HepG2 (cell line): ENCODE measurements at regions not wholly inside any gene's neighbourhood (a gene's known extent, or its start where the extent isn't known, plus 50 kb on each side); places are given as distances from the start of the nearest gene placed in this dataset.

ENCODE experiments used
- ATAC-seq: fragments of 200-7000 bp; cut with Tn5 transposase; 3 replicates; pipeline ENCODE4 v1.9.1; 2020; ENCODE audit warnings: mild to moderate bottlenecking, moderate library complexity
- BruUV-seq: library from RNA; stranded (reverse); fragments of 400-500 nt; replicated peaks from 2 replicates; lab custom pipeline; 2021; lab: Mats Ljungman, UMichigan
- CTCF ChIA-PET: fragments of 300-600 bp; formaldehyde crosslinking; extraction: SDS; loops from one replicate; lab custom pipeline; 2021; ENCODE audit warnings: low total read pairs, inconsistent platforms, low intra/inter-chr PET ratio; lab: Yijun Ruan, JAX
- POLR2A ChIA-PET: fragments of 350-600 bp; sonication (Branson Sonifier 250); formaldehyde crosslinking; loops from one replicate; lab custom pipeline; 2020; ENCODE audit warnings: antibody characterized with exemption, inconsistent platforms; lab: Yijun Ruan, JAX
- DNase-seq: peaks from one replicate; pipeline ENCODE4 v3.0.0-alpha.2; 2015; ENCODE audit warnings: low spot score
- FAIRE-seq: peaks from 3 replicates; lab custom pipeline; 2011; peaks lifted over from hg19 to GRCh38; lab: Jason Lieb, UNC
- H2AFZ ChIP-seq: one replicate; pipeline ENCODE4 v1.6.1; 2011; ENCODE audit warnings: low read length, inconsistent platforms
- H3K27ac ChIP-seq: fragments of 300-600 bp; 3 replicates; pipeline ENCODE4 v1.8.0; 2011; ENCODE audit warnings: mixed run types, mild to moderate bottlenecking, mixed read lengths, low read length, inconsistent platforms; ENCODE audit not compliant: insufficient read depth; ENCODE audit errors: extremely low read length
- H3K27me3 ChIP-seq, 2 experiments: fragments of 200-600 bp in 1 of 2; 2 replicates in 1 of 2; 3 replicates in 1 of 2; pipeline versions ENCODE4 v1.6.0 to v1.8.0; 2011; ENCODE audit warnings: low read length in 2 of 2, mild to moderate bottlenecking in 2 of 2, moderate library complexity in 2 of 2, inconsistent platforms in 1 of 2; ENCODE audit not compliant: insufficient read depth in 2 of 2, control insufficient read depth in 1 of 2
- H3K36me3 ChIP-seq, 2 experiments: fragments of 200-600 bp in 1 of 2; replicated peaks in 1 of 2; 2 replicates in 1 of 2; 3 replicates in 1 of 2; pipeline versions ENCODE4 v1.5.1 to v1.8.0; 2011; ENCODE audit warnings: low read length in 2 of 2, inconsistent platforms in 1 of 2; ENCODE audit not compliant: insufficient read depth in 2 of 2, control insufficient read depth in 1 of 2
- H3K4me1 ChIP-seq: 2 replicates; pipeline ENCODE4 v1.5.1; 2012; ENCODE audit warnings: low read length, inconsistent platforms; ENCODE audit not compliant: insufficient read depth
- H3K4me2 ChIP-seq: 2 replicates; pipeline ENCODE4 v1.6.0; 2011; ENCODE audit warnings: low read depth, low read length, inconsistent platforms
- H3K4me3 ChIP-seq, 3 experiments: fragments of 200-600 bp in 1 of 3; sonication (generic), shearing (Covaris generic) in 1 of 3; replicated peaks in 1 of 3; 2 replicates each; pipeline ENCODE4 v1.5.1; 2011 to 2016; ENCODE audit warnings: low read length in 3 of 3, inconsistent platforms in 2 of 3, low read depth in 2 of 3, mild to moderate bottlenecking in 2 of 3, control low read depth in 1 of 3, mixed read lengths in 1 of 3; ENCODE audit not compliant: insufficient read depth in 1 of 3
- H3K79me2 ChIP-seq: one replicate; pipeline ENCODE4 v1.6.1; 2011; ENCODE audit warnings: low read length, inconsistent platforms; ENCODE audit not compliant: insufficient read depth
- H3K9ac ChIP-seq: 2 replicates; pipeline ENCODE4 v1.6.0; 2011; ENCODE audit warnings: mild to moderate bottlenecking, low read depth, low read length, inconsistent platforms; ENCODE audit not compliant: insufficient read depth
- H3K9me3 ChIP-seq: 2 replicates; pipeline ENCODE4 v1.5.1; 2012; ENCODE audit warnings: mild to moderate bottlenecking, low read length
- H4K20me1 ChIP-seq: 2 replicates; pipeline ENCODE4 v1.6.0; 2011; ENCODE audit warnings: inconsistent platforms, mild to moderate bottlenecking, low read length, moderate library complexity; ENCODE audit not compliant: insufficient read depth
- KLF11 ChIP-seq: IDR thresholded peaks from 2 replicates; pipeline ENCODE4 v1.6.1; 2016; ENCODE audit warnings: missing compliant biosample characterization
- MAF1 ChIP-seq: sonication (generic); formaldehyde crosslinking; IDR thresholded peaks from 2 replicates; pipeline ENCODE4 v1.5.0; 2020; ENCODE audit warnings: missing genetic modification reagents, borderline replicate concordance
- NFAT5 ChIP-seq: sonication (generic); formaldehyde crosslinking; IDR thresholded peaks from 2 replicates; pipeline ENCODE4 v1.4.0; 2020; ENCODE audit warnings: missing genetic modification reagents
- NFE2L2 ChIP-seq: fragments of 150-350 bp; IDR thresholded peaks from 2 replicates; pipeline ENCODE4 v1.6.1; 2014; ENCODE audit warnings: low read length
- NR2C2 ChIP-seq: sonication (generic); formaldehyde crosslinking; IDR thresholded peaks from 2 replicates; pipeline ENCODE4 v1.4.0; 2020; ENCODE audit warnings: missing genetic modification reagents, mild to moderate bottlenecking, moderate library complexity, borderline replicate concordance
- RCOR2 ChIP-seq: IDR thresholded peaks from 2 replicates; pipeline ENCODE4 v1.6.1; 2016; ENCODE audit warnings: missing biosample characterization, missing genetic modification reagents
- RNF219 ChIP-seq: sonication (generic); formaldehyde crosslinking; IDR thresholded peaks from 2 replicates; pipeline ENCODE4 v1.5.0; 2020; ENCODE audit warnings: mild to moderate bottlenecking, missing genetic modification reagents
- SALL1 ChIP-seq: sonication (generic); formaldehyde crosslinking; IDR thresholded peaks from 2 replicates; pipeline ENCODE4 v1.8.0; 2022; ENCODE audit warnings: mild to moderate bottlenecking, missing genetic modification reagents
- TCF7L2 ChIP-seq: IDR thresholded peaks from 2 replicates; pipeline ENCODE4 v1.6.1; 2011; ENCODE audit warnings: mild to moderate bottlenecking, low read depth, low read length, moderate library complexity
- TFDP2 ChIP-seq: sonication (generic); formaldehyde crosslinking; IDR thresholded peaks from 2 replicates; pipeline ENCODE4 v1.4.0; 2020; ENCODE audit warnings: missing genetic modification reagents
- ZBTB26 ChIP-seq: IDR thresholded peaks from 2 replicates; pipeline ENCODE4 v1.6.1; 2016; ENCODE audit warnings: missing compliant biosample characterization, missing genetic modification reagents, borderline replicate concordance
- ZNF558 ChIP-seq: sonication (generic); formaldehyde crosslinking; IDR thresholded peaks from 2 replicates; pipeline ENCODE4 v1.9.0; 2022; ENCODE audit warnings: mild to moderate bottlenecking, missing genetic modification reagents, borderline replicate concordance
- ZNF672 ChIP-seq: sonication (generic); formaldehyde crosslinking; IDR thresholded peaks from 2 replicates; pipeline ENCODE4 v1.8.1; 2022; ENCODE audit warnings: missing genetic modification reagents
- ZNF782 ChIP-seq: sonication (generic); formaldehyde crosslinking; IDR thresholded peaks from 2 replicates; pipeline ENCODE4 v1.4.0; 2020; ENCODE audit warnings: missing genetic modification reagents, mild to moderate bottlenecking, borderline replicate concordance
- WGBS: methylation state at CpG from one replicate; pipeline ENCODE4 v1.1.6; 2017; ENCODE audit warnings: low lambda C conversion rate; 5-methylcytosine and 5-hydroxymethylcytosine counted together
- in situ Hi-C: cut with HindIII; loops from 2 replicates; pipeline ENCODE4 v1.10.0; 2017; ENCODE audit warnings: low pct_unique_long_range_greater_than_20kb; ENCODE audit not compliant: extremely low pct_ligation_motif_present
- intact Hi-C: fragments of 100-400 bp; cut with micrococcal nuclease; formaldehyde crosslinking; loops from one replicate; pipeline ENCODE4 v1.10.0; 2022; ENCODE audit not compliant: unreplicated experiment

GRCh38 chr4:32184186-32184585 lies 1464.0 kb downstream of the PCDH7 start:
- no peaks in the 10 kb centered on the region for H4K20me1 ChIP-seq
- FAIRE-seq, result no peak
- no peak overlapping the region for H3K4me3 ChIP-seq
- ChIA-PET CTCF (no interaction called here), POLR2A (no interaction called here)
- no peak for ATAC-seq
- no peak for DNase-seq
- H3K79me2 ChIP-seq, result no peaks in the 10 kb centered on the region
- no peak overlapping the region for H3K4me2 ChIP-seq
- no peak for TF ChIP-seq TFDP2 (CRISPR knock-in tag)
- no peak for TF ChIP-seq NR2C2
- TF ChIP-seq RCOR2 (CRISPR knock-in tag), result no peak
- TF ChIP-seq ZNF672 (CRISPR knock-in tag), result no peak
- TF ChIP-seq KLF11 (CRISPR knock-in tag), result no peak
- TF ChIP-seq RNF219 (CRISPR knock-in tag), result no peak
- no peak for TF ChIP-seq MAF1 (CRISPR knock-in tag)
- no peak for TF ChIP-seq NFAT5 (CRISPR knock-in tag)
- no peak for TF ChIP-seq TCF7L2
- TF ChIP-seq ZNF782 (CRISPR knock-in tag), result no peak
- no peak for TF ChIP-seq ZNF558
- TF ChIP-seq SALL1 (CRISPR knock-in tag), result no peak
- TF ChIP-seq ZBTB26 (CRISPR knock-in tag), result no peak
- no peak for TF ChIP-seq NFE2L2
- H3K36me3 ChIP-seq, result no peaks in the 10 kb centered on the region
- WGBS, result 0% methylated on average over 2 of the region's 2 CpGs
- intact Hi-C loops (no loop called here), in situ Hi-C loops (no loop called here)
- no TSS peak for BruUV-seq
- peaks cover 12% of the 10 kb centered on the region; the same call in 1 of the 2 replicates for H3K9me3 ChIP-seq
- H3K27me3 ChIP-seq, result no peaks in the 10 kb centered on the region
- H2AFZ ChIP-seq, result no peak overlapping the region
- H3K27ac ChIP-seq, result no peak overlapping the region
- no peak overlapping the region for H3K9ac ChIP-seq
- no peaks in the 10 kb centered on the region for H3K4me1 ChIP-seq
